Tongue (tissue), 1 donor: ENCODE measurements at regions not wholly inside any gene's neighbourhood (a gene's known extent, or its start where the extent isn't known, plus 50 kb on each side); places are given as distances from the start of the nearest gene placed in this dataset.
"Not testable (repeated sequence)": the region's sequence is repeated elsewhere in the genome, so short reads cannot be mapped to it uniquely, and the experiment has no call there.

Experiments
- DNase-seq: peaks from one replicate; pipeline ENCODE4 v3.0.0-alpha.2; 2015

- DNase-seq: no peak
Observed at GRCh38 chr18:4536447-4536846, 81.3 kb upstream of the DLGAP1 start.

GRCh38 chr18:4528405-4528804, 73.3 kb upstream of the DLGAP1 start:
- DNase-seq: no peak

- not testable (repeated sequence) for DNase-seq
Observed at GRCh38 chr18:4527826-4528225, 72.7 kb upstream of the DLGAP1 start.

GRCh38 chr18:4524096-4524495, 69.0 kb upstream of the DLGAP1 start:
- DNase-seq: no peak

- no peak for DNase-seq
Observed at GRCh38 chr18:4511166-4511565, 56.1 kb upstream of the DLGAP1 start.

GRCh38 chr18:4510711-4511110, 55.6 kb upstream of the DLGAP1 start:
- no peak for DNase-seq

GRCh38 chr18:4510160-4510559, 55.1 kb upstream of the DLGAP1 start:
- no peak for DNase-seq
